Ovary (tissue), 7 donors: ENCODE measurements at regions not wholly inside any gene's neighbourhood (a gene's known extent, or its start where the extent isn't known, plus 50 kb on each side); places are given as distances from the start of the nearest gene placed in this dataset.

Experiments used
- DNase-seq, 5 donors: peaks; one replicate each; pipeline ENCODE4 v3.0.0-alpha.2; 2019 to 2020
- H3K27ac ChIP-seq, 2 donors: fragments of 200-600 bp; one replicate each; pipeline versions ENCODE4 v1.5.1 to v1.8.0; 2019 to 2022
- H3K27me3 ChIP-seq: fragments of 200-600 bp; one replicate; pipeline ENCODE4 v1.8.0; 2022
- H3K36me3 ChIP-seq: fragments of 200-600 bp; sonication (generic); one replicate; pipeline ENCODE4 v1.5.1; 2019
- H3K4me1 ChIP-seq: one replicate; pipeline ENCODE4 v1.8.1; 2013; ENCODE audit warnings: mild to moderate bottlenecking, moderate library complexity; ENCODE audit not compliant: insufficient read depth
- H3K4me3 ChIP-seq: fragments of 200-600 bp; sonication (generic); one replicate; pipeline ENCODE4 v1.5.1; 2017
- H3K9me3 ChIP-seq, 2 donors: fragments of 200-600 bp in 1 of 2; sonication (generic) in 1 of 2; one replicate each; pipeline versions ENCODE4 v1.5.1 to v1.8.1; 2013 to 2019; ENCODE audit warnings: mild to moderate bottlenecking in 1 of 2, moderate library complexity in 1 of 2
- CTCF ChIP-seq, 3 donors: fragments of 450-650 bp in 2 of 3; fragments of 200-600 bp in 1 of 3; IDR thresholded peaks; one replicate each; pipeline versions ENCODE4 v1.5.1 to v1.8.0; 2016 to 2022; ENCODE audit warnings: antibody characterized with exemption in 3 of 3, mild to moderate bottlenecking in 1 of 3
- EP300 ChIP-seq: sonication (generic); formaldehyde crosslinking; IDR thresholded peaks from one replicate; pipeline ENCODE4 v1.6.1; 2017; ENCODE audit warnings: antibody characterized with exemption
- POLR2A ChIP-seq: fragments of 450-650 bp; IDR thresholded peaks from one replicate; pipeline ENCODE4 v1.6.1; 2017; ENCODE audit warnings: antibody characterized with exemption, mild to moderate bottlenecking, moderate library complexity
- WGBS, 3 donors: extraction: QIAGEN DNeasy Blood & Tissue Kit in 1 of 3; methylation state at CpG; one replicate each; pipeline versions ENCODE4 v1.1.5 to v1.1.7; 2013 to 2017; 5-methylcytosine and 5-hydroxymethylcytosine counted together
- intact Hi-C, 4 donors: fragments of 100-400 bp; cut with DNase I; formaldehyde crosslinking; loops; one replicate each; pipeline versions ENCODE4 v1.11.0 to v1.15.1; 2022 to 2023
- donor health status: DM: no; HTN: no; CAD: no; lungs with moderate emphysema.
- donor health status: DM: no; HTN: no; CAD: no.
- donor health status: Bipolar disorder and iron deficiency.
- donor health status: DM: no; HTN: no; CAD: no.
- donor health status: DM: yes; HTN: yes; CAD: no.

- H3K4me3 ChIP-seq: no peak overlapping the region
- WGBS, 3 donors: 58 to 65% (median 59%) methylated on average over 10 of the region's 10 CpGs
- no peak for DNase-seq
- TF ChIP-seq POLR2A: no peak
- no peak for TF ChIP-seq EP300
- no peak for TF ChIP-seq CTCF (IDR thresholded peaks at IDR 0.05)
- no peaks in the 10 kb centered on the region for H3K9me3 ChIP-seq
- no peaks in the 10 kb centered on the region for H3K36me3 ChIP-seq
- no peak overlapping the region for H3K27ac ChIP-seq
- H3K4me1 ChIP-seq: no peaks in the 10 kb centered on the region
- no peaks in the 10 kb centered on the region for H3K27me3 ChIP-seq
- intact Hi-C loops: no loop called here
Observed at GRCh38 chr11:119533462-119533861, 110.5 kb upstream of the THY1 start.

GRCh38 chr11:119532551-119532950 is 109.6 kb upstream of the THY1 start:
- Histone ChIP-seq H3K4me1 (no peaks in the 10 kb centered on the region), H3K27ac (no peak overlapping the region), H3K4me3 (no peak overlapping the region), H3K9me3 (no peaks in the 10 kb centered on the region), H3K27me3 (no peaks in the 10 kb centered on the region), H3K36me3 (no peaks in the 10 kb centered on the region)
- DNase-seq: no peak
- no peak for TF ChIP-seq POLR2A
- WGBS, 3 donors: 79 to 86% (median 81%) methylated on average over 2 of the region's 2 CpGs
- intact Hi-C loops: no loop called here

- H3K4me1 ChIP-seq: no peaks in the 10 kb centered on the region
- TF ChIP-seq EP300: no peak
- no peak for TF ChIP-seq POLR2A
- no peak for TF ChIP-seq CTCF (IDR thresholded peaks at IDR 0.05)
- no peaks in the 10 kb centered on the region for H3K36me3 ChIP-seq
- H3K27ac ChIP-seq: no peak overlapping the region
- 59 to 69% (median 63%) methylated on average over 8 of the region's 8 CpGs for WGBS, 3 donors
- H3K27me3 ChIP-seq: no peaks in the 10 kb centered on the region
- intact Hi-C loops: no loop called here
- H3K9me3 ChIP-seq: no peaks in the 10 kb centered on the region
- no peak for DNase-seq
- no peak overlapping the region for H3K4me3 ChIP-seq
Observed at GRCh38 chr11:119531623-119532022, 108.7 kb upstream of the THY1 start.

- no peak for DNase-seq
- intact Hi-C loops: no loop called here
- Histone ChIP-seq H3K36me3 (no peaks in the 10 kb centered on the region), H3K4me3 (no peak overlapping the region), H3K27ac (no peak overlapping the region), H3K9me3 (no peaks in the 10 kb centered on the region), H3K4me1 (no peaks in the 10 kb centered on the region), H3K27me3 (no peaks in the 10 kb centered on the region)
- TF ChIP-seq CTCF (IDR thresholded peaks at IDR 0.05) (no peak), POLR2A (no peak), EP300 (no peak)
- WGBS, 3 donors: 62 to 73% (median 62%) methylated on average over 3 of the region's 3 CpGs
Observed at GRCh38 chr11:119531056-119531455, 108.1 kb upstream of the THY1 start.

GRCh38 chr11:119530509-119530908 is 107.5 kb upstream of the THY1 start:
- Histone ChIP-seq H3K9me3 (no peaks in the 10 kb centered on the region), H3K4me3 (no peak overlapping the region), H3K36me3 (no peaks in the 10 kb centered on the region), H3K4me1 (no peaks in the 10 kb centered on the region), H3K27ac (no peak overlapping the region), H3K27me3 (no peaks in the 10 kb centered on the region)
- intact Hi-C loops: no loop called here
- WGBS, 3 donors: 62 to 69% (median 65%) methylated on average over 6 of the region's 6 CpGs
- TF ChIP-seq EP300: no peak
- TF ChIP-seq POLR2A: no peak
- TF ChIP-seq CTCF (IDR thresholded peaks at IDR 0.05): no peak
- DNase-seq: no peak
